ENCODE measurements at regions not wholly inside any gene's neighbourhood (a gene's known extent, or its start where the extent isn't known, plus 50 kb on each side); places are given as distances from the start of the nearest gene placed in this dataset.
"Not testable (repeated sequence)": the region's sequence is repeated elsewhere in the genome, so short reads cannot be mapped to it uniquely, and the experiment has no call there.

DNA sequence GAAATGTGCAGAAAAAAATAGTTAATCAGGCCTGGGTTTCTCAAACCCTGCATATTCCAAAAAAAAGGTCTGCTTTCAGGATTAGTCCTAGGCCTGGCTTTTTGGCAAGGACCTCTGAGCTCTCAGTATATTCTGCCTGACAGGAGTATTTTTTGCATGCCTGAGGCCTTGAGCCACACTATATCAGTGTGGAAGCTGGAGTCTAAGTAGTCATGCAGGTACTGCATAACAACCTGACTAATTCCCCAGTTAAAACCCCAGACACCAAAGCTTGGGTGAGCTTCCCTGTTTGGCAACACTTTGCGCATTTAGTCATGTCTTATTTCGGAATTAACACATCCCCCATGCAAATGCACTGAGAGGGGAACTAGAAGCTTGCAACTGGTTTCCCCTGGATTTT is 359.5 kb downstream of the CETN3 start:
- DNase-seq, result no peak

DNA sequence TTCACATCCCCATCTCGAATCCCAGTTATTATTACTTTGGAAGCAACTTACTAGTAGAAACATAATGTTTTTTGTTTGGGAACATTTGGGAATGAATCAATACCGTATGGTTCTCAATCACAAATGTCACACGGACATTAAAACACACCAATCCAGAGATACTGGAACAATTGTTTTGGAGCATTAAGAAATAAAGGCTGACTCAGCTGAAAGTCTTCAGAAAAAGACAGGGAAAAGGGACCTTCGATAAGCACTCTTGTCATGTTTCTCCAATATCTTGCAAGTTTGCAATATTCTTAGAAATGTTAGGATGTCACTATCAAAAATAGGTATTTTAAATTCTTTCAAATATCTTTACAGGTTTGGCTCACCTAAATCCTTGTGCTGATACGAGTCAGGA is 362.4 kb downstream of the CETN3 start:
- no peak for DNase-seq

DNA sequence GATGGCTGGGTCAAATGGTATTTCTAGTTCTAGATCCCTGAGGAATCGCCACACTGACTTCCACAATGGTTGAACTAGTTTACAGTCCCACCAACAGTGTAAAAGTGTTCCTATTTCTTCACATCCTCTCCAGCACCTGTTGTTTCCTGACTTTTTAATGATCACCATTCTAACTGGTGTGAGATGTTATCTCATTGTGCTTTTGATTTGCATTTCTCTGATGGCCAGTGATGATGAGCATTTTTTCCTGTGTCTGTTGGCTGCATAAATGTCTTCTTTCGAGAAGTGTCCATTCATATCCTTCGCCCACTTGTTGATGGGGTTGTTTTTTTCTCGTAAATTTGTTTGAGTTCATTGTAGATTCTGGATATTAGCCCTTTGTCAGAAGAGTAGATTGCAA is 369.5 kb downstream of the CETN3 start:
- not testable (repeated sequence) for DNase-seq

DNA sequence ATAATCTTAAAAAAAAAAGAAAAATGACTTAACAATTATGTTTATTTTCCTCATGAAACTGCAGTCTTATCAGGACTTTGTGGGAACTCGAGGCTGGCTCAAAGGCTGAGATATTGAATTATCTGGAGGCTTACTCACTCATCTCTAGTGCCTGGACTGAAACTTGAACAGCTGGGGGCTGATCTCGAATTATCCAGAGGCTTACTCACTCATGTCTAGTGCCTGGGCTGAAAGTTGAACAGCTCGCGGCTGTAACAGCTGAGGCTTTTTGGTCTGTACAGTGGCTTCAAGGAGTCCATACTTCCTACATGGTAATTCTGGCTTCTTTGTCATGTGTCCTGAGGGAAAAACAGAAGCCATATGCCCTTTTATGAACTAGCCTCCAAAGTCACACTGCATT is 371.9 kb downstream of the CETN3 start:
- no peak for DNase-seq

DNA sequence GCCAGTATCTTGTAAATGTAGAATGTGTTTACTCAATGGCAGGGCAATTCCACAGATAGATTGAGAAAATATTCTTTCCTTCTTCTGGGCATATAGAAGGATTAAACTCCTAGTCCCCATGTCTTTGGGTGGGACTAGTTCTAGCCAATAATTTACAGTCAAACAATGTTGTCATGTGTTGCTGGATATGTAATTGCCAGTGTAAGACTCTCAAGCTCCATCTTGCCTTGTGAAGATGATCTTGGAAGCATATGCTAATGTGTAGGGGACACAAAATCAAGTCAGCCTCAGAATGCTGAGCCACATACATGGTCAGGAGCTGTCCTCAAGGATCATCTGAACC is 386.9 kb downstream of the CETN3 start:
- DNase-seq, result no peak

DNA sequence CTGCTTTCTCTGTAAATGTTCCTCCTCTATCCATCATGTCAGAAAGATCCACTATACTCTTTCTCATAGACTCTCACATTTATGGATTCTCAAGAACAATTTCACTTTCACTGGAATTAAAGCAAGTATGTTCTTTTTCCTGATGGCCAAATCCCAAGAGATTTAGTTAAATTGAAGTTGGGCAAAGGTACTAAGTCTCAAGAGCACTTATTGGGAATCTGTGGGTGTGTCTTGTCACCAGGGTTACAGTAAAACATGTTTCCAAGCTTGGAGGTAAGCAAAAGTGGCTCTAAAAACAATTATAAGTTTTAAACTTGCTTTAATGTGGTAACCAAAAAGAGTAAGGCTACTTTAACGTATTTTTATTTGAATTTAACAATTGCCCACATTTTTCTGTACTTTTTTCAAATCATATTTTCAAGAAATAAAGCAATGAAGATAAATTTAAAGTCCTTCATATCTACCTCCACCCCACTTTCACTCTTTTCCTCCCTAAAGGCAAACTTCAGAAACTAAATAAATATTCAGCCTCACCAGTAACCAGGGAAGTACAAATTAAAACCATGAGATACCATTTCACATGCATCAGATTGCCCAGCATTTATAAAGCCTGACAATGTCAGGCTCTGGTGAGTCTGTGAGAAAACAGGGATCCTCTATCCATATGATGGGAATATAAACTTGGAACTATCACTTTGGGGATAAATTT is 387.4 kb downstream of the CETN3 start:
- DNase-seq, result no peak

DNA sequence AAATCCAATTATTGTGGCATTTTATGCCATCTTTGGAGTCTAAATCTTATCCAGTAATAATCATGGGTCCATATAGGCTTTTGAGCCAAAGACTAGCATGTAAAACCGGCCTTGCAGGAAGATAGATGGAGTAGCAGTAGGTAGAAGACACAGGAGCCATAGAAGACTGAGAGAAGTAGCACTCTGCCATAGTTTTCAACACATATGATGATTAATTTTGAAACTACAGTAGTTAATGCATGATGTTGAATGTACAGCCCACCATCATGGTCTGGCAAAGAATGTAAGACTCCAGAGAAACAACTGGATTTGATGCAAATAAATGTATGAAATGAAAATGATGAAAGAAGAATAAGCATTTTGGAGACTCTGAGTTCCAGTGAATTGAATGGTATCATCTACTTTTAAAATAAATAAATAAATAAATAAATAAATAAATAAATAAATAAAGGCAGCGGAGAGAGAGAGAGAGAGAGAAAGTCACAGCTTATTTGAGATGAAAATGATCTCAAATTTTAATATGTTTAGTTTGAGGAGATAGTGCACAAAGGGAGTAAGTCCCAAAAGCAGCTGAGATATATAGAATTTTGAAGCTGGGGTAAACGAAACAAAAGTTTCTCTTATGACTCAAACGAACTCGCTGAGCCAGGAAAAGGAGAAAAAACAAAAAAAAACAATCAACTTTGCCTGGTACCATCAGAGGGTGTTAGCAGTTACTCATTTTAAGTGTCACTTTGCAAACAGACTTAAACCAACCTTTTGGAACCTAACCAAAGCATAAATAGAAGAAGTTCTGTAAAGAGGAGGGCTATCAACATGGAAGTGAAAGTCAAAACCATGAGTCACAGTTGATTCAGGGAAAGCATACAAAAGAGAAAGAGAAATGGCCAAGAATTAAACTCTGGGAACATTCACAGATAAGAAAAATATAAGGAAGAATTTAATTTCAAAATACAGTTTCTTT is 388.7 kb downstream of the CETN3 start:
- DNase-seq, result no peak

DNA sequence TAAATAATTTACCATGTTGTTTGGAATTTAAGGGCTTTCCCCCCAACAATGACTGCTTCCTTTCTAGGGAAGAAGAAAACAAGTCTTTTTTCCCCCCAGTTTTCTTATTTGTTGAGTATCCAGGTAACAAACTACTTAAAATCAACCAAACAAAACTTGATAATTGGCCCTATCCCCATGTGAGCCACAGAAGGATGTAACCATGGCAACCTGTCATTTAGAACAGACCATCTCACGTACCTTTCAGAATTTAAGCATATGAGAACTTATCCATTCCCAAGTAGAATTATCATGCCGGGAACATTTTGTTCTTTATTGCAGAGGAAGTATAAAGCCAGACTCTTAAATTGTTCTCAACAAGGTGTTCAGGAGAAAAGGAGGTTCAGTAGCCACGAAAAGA is 392.3 kb downstream of the CETN3 start:
- DNase-seq, result no peak

DNA sequence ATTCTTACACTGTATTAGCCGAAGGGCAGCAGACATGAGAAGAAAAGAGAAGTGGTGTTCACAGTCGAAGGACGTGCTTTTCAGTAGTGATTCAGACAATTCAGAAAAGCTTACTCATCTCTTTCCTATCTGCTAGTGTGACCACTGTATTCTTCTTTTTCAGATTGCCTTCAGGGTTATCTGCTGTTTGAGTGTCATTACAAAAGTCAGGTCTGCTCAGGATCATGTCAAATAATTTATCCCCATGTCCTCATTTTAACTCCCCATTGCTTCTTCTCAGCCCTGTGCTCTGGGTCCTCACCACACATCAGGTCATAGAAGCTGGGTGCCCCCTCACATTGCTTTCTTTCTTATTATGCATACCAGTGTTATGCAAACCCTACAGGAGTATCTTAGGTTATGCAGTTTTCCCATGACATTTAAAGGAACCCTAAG is 394.0 kb downstream of the CETN3 start:
- DNase-seq, result no peak

DNA sequence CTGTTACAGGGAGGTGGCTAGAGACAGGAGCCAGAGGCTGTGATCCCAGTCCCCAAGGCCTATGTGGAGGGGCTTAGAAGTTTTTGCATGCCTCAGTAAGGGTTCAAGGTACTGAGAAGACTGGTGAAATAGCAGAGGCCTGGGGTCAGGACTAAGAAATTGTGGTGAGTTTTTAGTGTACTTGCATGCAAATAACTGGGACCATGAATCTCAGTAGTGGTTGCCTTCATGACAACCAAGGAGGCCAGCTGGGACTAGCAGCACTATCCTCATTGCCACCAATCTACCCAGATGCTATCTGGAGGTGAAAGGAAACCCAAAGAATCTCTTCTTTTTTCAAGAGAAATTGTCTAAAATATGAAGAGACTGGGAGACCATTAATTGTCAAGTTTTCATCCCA is 395.1 kb downstream of the CETN3 start:
- no peak for DNase-seq

DNA sequence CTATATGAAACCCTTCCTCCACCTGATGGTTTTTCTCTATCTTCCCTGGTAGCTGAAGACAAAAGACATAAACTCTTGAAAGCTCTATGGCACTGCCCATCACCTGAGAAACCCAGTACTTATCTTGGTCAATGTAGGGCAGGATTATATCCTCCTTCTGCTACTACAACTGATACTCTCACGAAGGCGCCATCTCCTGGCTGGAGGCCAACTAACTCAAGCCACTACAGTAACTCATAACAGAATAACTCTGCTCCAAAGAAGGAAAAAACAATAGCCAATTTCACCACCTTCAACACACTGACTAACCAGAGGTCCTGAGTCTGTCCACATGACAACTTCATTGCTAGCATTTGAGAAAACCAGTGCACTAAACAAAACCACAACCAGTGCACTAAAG is 409.2 kb downstream of the CETN3 start:
- DNase-seq, result no peak

DNA sequence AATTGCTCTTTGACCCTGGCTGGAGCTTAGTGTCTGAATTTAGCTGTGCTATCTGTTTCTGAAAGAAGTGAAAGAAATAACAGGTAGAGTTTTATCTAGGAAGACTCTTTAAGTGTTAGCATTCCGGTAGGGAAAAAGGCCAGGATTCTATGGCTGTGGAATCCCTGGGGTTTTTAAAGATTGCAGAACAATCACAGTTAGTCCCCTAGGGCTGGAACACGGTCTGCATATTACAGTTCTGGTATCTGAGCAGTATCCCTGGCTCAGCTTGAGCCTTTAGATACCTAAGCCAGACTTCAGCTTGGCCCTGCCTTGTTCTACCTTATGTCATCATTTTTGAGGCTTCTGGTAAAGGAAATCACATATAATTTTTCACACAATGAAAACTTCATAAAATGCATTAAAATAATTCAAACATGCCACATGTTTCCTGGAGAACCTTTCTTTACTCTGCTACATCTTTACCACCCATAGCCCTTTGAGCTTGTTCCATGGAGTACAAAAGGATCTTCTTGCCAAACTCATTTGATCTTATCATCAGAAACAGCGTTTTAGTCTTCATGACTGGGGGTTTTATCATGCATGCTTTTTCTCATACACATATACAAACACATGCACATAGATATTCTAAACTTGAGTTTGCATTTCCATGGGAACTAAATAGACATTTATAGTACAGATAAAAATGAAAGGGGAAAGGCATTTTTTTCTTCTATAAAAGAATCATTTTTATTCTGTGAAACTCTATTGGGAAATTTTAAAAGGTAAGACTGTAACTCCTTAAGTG is 410.8 kb downstream of the CETN3 start:
- DNase-seq, result no peak

DNA sequence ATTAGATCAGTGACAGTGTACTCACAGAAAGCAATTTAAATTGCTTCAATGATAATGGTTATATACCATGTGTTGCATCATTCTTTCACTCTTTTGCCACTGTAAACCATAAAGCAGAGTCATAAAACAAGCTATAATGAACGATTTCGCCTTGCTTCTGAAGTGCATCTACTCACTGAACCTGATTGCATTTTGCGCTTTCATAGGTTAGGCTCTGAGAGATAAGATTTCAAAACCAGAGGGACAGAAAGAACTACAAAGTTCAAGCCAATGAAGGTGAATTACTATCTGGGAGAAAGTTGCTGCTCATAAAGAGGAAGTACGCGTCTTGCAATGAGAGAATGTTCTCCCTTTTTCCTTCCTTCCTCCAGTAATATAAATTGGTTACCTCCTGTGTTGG is 412.7 kb downstream of the CETN3 start:
- DNase-seq, result no peak

DNA sequence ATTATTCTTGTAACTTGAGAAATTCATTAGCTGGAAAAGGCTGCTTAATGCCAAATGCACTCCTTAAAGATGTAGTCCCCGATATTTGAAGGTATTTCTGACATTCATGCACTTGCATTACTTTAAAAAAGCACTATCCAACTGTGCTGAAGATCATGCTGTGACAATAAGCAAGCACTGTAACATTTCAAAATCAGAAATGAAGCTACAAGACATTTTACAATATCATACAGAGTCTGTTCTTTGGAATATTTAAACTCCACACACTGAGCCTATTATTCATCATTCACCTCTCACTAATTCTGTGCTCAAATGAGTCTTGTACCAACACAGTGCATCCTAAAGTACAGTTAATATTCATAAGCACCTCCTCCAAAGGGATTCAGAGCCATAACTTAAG is 413.2 kb downstream of the CETN3 start:
- no peak for DNase-seq

DNA sequence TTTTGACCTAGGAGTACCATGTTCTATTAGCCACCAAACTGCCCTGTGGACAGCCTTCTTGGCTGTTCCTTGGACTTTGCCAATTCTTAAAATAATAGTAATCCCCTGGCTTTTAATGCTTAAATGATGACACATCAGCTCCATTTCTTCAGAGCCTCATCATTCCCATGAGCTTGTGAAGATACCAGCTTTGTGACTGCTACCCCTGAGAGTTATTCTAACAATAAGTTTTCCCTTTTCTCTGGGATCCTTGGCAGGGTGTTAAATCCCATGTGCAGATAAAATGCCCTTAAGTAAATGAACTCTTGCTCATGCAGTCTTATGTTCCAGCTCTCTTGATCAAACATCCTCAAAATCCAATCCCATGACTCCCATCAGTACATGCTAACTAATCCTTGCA is 415.3 kb downstream of the CETN3 start:
- DNase-seq, result no peak

DNA sequence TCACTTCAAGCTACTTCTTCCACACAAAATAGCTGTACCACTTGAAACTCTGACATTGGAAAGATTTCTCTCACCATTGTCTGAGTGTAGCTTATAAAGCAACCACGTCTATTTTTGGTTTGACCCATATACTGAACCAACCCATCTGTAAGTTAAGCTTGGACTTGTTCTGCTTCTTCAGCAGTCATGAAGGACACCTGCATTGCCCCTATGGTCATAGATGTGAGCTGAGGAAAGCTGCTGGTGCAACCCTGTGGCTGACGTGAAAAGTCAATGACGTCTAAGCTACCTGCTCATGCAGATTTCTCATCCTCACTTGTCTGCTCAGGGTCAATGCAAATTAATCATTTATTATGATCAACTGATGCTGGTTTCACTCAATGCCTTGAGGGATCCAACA is 417.4 kb downstream of the CETN3 start:
- no peak for DNase-seq

DNA sequence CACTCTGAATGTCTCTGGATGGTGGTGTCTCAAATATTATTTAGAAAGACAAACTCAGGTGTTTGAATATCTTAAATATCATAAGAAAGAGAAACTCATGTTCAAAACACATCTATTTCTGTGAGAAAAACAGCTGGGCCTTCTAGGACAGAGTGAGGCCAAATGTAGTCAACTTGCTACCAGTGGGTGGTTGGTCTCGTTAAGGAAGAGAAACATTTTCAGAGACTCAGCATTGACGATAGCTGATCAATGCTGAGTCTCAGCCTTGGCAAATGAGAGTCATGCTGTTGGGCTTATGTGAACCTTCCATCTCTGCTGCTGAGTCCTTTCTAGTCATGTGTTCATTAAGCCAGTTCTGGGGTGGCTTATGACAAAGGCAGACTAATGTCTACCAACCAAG is 418.0 kb downstream of the CETN3 start:
- DNase-seq, result no peak

DNA sequence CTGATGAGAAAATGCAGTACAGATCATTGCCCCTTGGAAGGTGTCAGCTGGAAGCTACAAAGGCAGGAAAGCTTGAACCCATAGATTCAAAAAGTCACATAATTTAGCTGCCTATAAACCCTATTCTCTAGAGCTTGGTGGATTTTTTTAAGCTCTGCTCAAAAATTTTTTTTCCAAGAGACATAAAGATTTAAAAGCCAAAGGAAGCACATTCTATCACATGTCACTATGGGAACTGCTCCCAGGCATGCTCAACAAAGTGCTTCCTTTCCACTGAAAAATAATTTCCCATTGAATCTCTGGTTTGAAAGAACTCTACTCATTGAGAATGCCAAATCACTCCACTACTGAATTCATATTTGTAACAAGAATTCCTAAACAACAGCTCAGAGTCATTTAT is 419.8 kb downstream of the CETN3 start:
- DNase-seq, result no peak

DNA sequence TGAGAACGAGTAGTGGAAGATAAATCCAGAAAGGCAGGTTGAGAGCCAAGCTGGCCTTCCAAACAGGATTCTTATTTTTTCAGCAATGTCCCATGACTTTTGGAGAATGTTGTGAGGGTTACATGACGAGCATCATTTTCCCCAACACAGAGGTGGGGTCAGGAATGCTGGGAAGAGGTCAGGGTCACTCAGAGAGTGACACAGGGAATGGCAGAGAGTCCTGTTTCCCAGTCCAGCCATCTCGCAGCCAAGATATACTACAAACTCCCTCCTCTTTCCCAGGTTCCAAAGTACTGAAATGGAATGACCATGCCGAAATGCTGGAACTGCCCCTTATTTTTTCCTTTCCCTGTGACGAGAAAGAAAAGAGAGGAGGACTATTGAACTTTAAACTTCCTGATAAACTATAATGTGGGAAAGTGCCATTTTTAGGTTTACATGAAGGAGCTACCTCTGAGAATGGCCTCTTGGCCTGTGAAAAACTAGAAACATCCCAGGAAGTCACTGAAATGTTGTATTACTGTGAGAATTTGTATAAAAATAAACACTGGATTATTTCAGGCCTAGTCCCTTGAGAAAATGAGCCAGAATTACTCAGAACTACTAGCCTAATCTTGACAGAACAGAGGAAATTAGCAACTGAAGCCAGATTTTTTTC is 420.4 kb downstream of the CETN3 start:
- no peak for DNase-seq

DNA sequence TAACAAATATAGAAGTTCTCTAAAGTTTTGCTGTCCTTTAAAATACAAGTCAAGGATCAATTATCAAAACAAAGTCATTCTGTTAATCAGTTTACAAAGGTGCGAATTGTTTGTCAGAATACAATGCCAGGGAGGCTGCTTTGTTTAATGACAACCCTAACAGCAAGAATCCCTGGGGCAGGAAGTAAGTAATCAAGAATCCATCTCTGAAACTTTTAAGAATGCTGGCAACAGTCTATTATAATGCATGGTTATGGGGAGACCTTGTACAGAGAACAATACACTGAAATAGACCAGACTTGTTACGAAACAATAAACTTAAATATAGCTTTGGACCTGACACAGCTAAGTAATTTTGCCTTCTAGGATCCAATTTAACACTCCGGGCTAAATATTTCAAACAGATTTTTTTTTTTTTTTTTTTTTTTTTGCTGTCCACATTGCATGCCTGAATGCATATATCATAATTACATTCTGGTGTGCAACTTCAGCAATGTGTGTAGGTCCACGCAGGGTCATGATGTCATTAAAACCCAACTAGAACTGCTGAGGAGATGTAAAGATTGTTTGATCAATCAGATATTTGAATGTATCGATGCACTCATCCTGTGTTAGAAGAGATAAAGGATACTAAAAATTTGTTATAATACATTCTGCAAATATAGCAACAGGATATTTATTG is 421.3 kb downstream of the CETN3 start:
- no peak for DNase-seq

DNA sequence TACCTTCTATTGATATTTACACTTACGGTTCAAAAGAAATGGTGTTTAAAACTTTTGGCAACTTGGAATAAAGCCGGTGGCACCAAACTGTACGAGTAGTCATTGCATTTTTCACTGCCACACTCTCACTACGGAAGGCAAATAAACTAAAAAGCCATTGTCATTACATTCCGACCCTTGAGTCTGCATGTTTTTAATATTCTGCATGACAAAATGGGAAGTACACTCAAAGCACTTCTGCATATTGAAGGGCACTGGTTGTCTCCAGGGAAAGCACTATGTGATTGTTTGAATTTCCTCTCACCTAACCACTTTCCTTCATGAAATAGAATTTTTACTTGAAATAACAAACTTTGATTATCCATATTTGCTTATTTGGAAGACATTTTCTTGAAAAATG is 426.3 kb downstream of the CETN3 start:
- DNase-seq, result no peak

All from eye (tissue), 1 donor.